ENCODE measurements at regions not wholly inside any gene's neighbourhood (a gene's known extent, or its start where the extent isn't known, plus 50 kb on each side); places are given as distances from the start of the nearest gene placed in this dataset.

DNA sequence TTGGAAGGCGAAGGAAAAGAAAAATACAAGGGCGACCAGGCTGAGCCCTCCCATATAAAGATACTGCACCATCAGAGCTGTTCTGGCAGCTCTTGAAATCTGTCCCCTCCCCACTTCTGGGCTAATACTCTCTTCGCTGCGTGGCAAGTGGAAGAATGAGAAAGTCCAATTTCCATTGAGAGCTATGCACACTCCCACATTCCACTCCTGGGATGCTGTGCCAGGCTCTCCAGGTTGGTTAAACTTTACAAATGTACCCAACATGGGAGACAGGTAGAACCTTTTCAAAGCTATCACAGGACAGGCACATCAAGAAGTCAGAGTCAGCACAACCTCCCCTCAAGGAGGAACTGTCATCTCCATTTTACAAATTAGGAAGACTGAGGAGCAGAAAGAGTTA is 465.0 kb downstream of the SHQ1 start:
- peaks cover 17% of the 10 kb centered on the region for H3K4me1 ChIP-seq (replicated peaks)
- no peak overlapping the region for H3K4me3 ChIP-seq
- DNase-seq (ENCODE audit: low read depth in 1 of 2, low spot score in 2 of 2) = no peak
- H3K9me3 ChIP-seq (replicated peaks) = no peaks in the 10 kb centered on the region
- H3K27ac ChIP-seq = no peak overlapping the region
- no peaks in the 10 kb centered on the region for H3K27me3 ChIP-seq (replicated peaks)
- H3K36me3 ChIP-seq = peaks cover 9% of the 10 kb centered on the region

DNA sequence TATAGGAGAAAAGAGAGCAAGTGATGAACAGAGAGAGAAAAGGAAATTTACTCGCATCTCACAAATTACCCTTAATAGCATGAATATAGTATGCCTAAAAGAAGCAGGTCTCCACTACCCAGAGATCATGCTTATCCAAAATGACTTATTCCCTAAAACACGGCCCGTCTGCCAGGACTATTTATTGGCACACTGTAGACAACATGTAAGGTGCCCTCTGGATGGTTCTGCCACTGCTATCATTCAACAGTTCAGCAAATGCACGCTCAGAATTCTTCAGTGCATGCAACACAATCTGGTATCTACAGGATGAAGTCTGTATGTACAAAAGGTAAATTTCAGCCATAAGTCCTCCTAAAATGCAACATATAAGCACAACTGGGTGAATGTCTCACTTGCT is 465.8 kb downstream of the SHQ1 start:
- H3K4me1 ChIP-seq (replicated peaks) = peaks cover 17% of the 10 kb centered on the region
- H3K27me3 ChIP-seq (replicated peaks) = no peaks in the 10 kb centered on the region
- no peak for DNase-seq (ENCODE audit: low read depth in 1 of 2, low spot score in 2 of 2)
- peaks cover 14% of the 10 kb centered on the region for H3K36me3 ChIP-seq
- H3K27ac ChIP-seq = no peak overlapping the region
- H3K9me3 ChIP-seq (replicated peaks) = no peaks in the 10 kb centered on the region
- no peak overlapping the region for H3K4me3 ChIP-seq

DNA sequence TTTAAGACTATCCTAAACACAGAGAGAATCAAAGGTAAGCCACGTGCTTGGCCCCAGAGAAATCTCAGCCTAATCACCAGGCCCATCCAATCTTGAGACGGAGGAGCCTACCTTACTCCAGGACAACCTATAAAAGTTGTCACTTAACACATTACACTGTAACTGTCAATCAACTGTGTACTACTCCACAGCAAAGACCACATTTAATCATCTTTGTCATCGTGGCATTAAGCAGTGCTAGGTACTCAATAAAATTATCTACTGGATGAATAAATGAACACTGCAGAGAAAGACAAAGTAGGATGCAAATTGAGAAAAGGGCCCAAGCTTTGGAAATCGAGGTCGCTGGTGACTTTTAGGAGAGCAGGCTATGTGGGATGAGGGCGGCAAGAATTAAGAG is 466.7 kb downstream of the SHQ1 start:
- Histone ChIP-seq H3K9me3 (replicated peaks) (no peaks in the 10 kb centered on the region), H3K36me3 (peaks cover 22% of the 10 kb centered on the region), H3K4me3 (no peak overlapping the region), H3K27ac (no peak overlapping the region), H3K4me1 (replicated peaks) (peaks cover 17% of the 10 kb centered on the region), H3K27me3 (replicated peaks) (no peaks in the 10 kb centered on the region)
- no peak for DNase-seq (ENCODE audit: low read depth in 1 of 2, low spot score in 2 of 2)

DNA sequence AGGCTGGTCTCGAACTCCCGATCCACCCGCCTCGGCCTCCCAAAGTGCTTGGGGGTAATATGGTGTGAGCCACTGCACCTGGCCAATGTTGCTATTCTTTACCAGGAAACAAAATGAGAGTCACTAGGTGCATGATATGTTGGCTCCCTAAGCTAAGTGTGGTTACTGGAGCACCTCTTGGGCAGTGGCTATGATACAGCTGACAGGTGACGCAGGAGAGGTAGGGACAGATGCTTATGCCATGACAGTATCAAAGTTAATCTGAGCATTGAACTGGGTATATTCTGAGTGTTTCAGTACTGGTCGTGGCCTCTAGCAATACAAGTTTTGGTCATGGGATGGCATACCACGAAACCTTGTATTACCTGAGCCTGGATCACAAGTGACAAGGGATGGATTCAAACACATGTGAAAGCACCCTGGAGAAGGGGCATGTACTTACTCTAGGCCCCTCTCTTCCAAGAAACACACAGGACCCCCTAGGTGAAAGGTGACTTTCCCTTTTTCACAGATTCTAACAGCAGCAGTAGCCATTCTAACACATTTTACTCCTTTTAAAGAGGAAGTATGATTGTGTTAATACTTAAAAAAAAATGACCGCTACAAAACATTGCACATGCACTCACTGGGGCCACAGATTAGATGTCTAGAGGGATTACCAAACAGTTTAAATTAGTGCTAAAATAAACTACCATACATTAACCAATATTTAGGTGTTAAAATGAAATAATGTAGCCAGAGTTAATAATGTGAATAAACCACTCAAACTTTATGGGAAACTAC is 467.3 kb downstream of the SHQ1 start:
- Histone ChIP-seq H3K27me3 (replicated peaks) (no peaks in the 10 kb centered on the region), H3K9me3 (replicated peaks) (no peaks in the 10 kb centered on the region), H3K4me3 (no peak overlapping the region), H3K36me3 (peaks cover 27% of the 10 kb centered on the region), H3K4me1 (replicated peaks) (peaks cover 17% of the 10 kb centered on the region), H3K27ac (peak overlapping the region; percentile 25; the same call in 1 of the 2 replicates)
- no peak for DNase-seq (ENCODE audit: low read depth in 1 of 2, low spot score in 2 of 2)

DNA sequence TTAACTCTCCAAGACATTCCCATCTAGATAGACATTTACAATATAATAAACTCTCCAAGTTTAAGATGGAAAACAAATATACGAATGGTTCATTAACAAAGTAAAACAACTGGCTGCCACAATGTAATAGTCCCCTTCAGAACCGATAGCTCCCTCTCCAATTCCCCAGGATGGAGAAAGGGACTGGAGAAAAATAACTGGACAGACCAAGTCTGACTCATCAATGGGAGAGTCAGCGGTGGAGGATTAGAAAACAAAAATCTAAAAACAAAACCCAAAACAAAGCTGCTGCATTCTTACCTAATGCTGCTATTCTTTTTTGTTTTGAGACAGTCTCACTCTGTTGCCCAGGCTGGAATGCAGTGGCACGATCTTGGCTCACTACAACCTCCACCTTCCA is 468.1 kb downstream of the SHQ1 start:
- no peak overlapping the region for H3K4me3 ChIP-seq
- H3K9me3 ChIP-seq (replicated peaks) = no peaks in the 10 kb centered on the region
- H3K4me1 ChIP-seq (replicated peaks) = peaks cover 17% of the 10 kb centered on the region
- peaks cover 31% of the 10 kb centered on the region for H3K36me3 ChIP-seq
- no peaks in the 10 kb centered on the region for H3K27me3 ChIP-seq (replicated peaks)
- H3K27ac ChIP-seq = peak overlapping the region; percentile 43
- DNase-seq (ENCODE audit: low read depth in 1 of 2, low spot score in 2 of 2) = peak in 1 of 2 experiments; percentile 71

DNA sequence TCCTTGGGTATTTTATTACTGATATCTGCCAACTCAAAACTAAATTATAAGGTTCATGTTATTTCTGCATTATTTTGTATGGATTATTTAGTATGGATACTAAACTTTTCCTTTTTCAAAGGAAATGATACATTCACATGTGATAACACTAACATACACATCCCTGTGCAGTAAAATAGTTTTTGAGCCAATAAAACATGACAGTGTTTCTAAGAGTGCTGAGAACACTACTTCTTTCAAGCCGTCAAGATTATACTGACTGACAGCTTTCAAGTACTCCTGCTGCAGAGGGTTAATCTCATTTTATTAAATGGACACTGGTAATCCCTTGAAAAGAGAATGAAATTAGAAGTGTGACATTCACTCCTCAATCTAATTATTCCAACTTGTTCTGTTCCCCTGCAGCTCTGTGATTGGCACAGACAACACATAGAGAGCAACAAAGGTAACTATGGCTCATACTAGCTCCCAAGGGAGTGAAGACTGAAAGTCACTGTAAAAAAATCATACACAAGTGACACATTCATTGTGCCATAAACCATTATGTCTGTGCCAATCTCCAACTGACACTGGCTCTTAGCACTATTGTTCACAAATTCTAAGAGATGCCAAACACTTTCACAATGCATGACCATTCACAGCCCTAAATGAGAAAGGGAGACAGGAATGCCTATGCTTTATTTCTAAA is 468.6 kb downstream of the SHQ1 start:
- Histone ChIP-seq H3K9me3 (replicated peaks) (no peaks in the 10 kb centered on the region), H3K27me3 (replicated peaks) (no peaks in the 10 kb centered on the region), H3K4me1 (replicated peaks) (peaks cover 17% of the 10 kb centered on the region), H3K36me3 (peaks cover 31% of the 10 kb centered on the region), H3K27ac (peak overlapping the region; percentile 43), H3K4me3 (no peak overlapping the region)
- no peak for DNase-seq (ENCODE audit: low read depth in 1 of 2, low spot score in 2 of 2)

DNA sequence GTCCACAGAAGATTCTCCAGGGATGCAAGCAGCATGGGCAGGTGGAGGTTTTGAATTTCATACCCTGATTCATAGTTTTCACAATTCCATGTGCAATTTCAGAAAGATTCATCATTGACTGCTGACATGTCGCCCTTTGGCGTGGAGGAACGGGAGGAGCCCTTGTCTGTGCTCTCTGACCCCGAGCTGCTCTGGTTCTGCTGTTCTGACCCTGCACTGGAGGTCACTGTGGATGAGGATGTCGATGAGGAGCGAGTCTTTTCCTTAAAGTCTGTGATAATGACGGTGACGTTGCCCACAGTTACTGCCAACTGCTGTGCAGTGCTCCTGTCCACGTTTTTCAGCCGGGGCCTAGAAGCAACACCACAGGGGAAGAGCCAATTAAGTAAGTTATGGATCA is 470.0 kb downstream of the SHQ1 start:
- peaks cover 17% of the 10 kb centered on the region for H3K4me1 ChIP-seq (replicated peaks)
- H3K4me3 ChIP-seq = no peak overlapping the region
- H3K9me3 ChIP-seq (replicated peaks) = no peaks in the 10 kb centered on the region
- DNase-seq (ENCODE audit: low read depth in 1 of 2, low spot score in 2 of 2) = no peak
- H3K36me3 ChIP-seq = peaks cover 31% of the 10 kb centered on the region
- H3K27ac ChIP-seq = no peak overlapping the region
- H3K27me3 ChIP-seq (replicated peaks) = no peaks in the 10 kb centered on the region

DNA sequence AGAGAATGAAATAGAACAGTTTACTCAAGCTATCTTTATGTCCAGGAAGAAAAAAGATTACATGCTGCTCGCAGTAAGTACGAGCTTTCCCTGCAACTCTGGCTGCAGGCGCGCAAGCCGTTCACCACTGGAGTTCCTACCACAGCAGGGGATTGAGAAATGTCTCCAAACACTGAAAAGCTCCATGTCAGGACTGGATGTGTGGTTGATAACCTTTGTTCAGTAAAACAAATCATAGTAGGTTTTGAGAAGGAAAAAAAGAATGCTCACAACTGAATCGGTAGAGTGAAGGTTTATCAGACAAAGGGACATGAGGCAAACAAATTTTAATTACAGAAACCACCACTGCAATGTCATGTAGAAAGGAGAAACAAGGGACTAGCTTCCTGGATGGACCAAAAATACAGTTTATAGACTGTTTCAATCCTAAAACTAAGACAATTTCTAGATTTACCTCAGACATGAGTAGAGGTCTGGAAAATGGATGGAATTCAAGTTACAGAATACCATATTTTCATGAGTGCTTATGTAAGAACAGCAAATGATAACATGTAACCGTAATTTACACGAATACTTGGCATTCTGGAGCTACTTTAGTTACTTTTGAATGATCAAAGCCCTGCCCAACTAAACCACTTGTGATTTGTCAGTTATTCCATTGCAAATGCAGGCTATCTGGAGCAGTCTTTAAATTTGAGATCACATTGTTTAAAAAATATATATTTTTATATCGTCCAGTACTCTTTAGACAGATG is 471.1 kb downstream of the SHQ1 start:
- H3K36me3 ChIP-seq = peaks cover 31% of the 10 kb centered on the region
- peaks cover 17% of the 10 kb centered on the region for H3K4me1 ChIP-seq (replicated peaks)
- no peaks in the 10 kb centered on the region for H3K27me3 ChIP-seq (replicated peaks)
- no peak overlapping the region for H3K4me3 ChIP-seq
- no peak for DNase-seq (ENCODE audit: low read depth in 1 of 2, low spot score in 2 of 2)
- H3K27ac ChIP-seq = no peak overlapping the region
- H3K9me3 ChIP-seq (replicated peaks) = no peaks in the 10 kb centered on the region

DNA sequence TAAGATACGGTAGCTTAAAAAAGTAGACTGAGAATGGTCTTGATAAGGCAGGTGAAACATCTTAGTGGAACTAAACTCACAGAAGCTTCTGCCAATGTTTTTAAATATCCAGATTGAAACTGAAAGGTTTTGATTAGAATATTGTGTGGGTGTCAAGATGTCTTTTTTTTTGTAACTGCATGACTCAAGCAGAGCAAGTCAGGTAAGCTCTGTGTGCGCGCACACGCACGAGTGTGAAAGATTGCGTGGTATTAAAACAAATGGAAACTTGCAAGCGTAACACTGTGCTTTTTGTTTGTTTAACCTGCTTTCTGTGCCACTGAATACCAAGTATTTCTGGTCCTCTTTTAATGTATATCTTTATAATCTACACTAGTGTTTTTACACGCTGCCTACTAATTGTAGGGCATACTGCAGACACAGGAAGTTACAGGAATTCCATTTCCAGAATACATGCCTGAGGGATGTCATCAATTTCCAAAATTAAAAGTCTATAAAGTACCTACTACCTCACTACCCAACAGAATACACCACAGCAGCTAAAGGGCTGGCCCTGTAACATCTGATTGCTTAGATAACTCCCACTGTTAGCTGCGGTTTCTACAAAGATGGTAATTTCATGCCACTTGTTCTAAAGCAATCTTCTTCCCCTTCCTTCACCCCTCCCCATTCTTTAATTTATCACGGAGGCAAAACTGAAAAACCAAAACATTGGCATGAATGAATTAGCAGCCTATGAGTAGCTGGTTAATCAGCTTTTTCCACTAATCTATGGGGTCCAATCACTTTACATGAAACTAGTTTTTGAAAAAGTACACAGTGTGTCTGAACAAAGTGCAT is 472.8 kb downstream of the SHQ1 start:
- Histone ChIP-seq H3K9me3 (replicated peaks) (no peaks in the 10 kb centered on the region), H3K4me3 (no peak overlapping the region), H3K4me1 (replicated peaks) (peaks cover 12% of the 10 kb centered on the region), H3K36me3 (peaks cover 31% of the 10 kb centered on the region), H3K27me3 (replicated peaks) (no peaks in the 10 kb centered on the region), H3K27ac (no peak overlapping the region)
- DNase-seq (ENCODE audit: low read depth in 1 of 2, low spot score in 2 of 2) = no peak

DNA sequence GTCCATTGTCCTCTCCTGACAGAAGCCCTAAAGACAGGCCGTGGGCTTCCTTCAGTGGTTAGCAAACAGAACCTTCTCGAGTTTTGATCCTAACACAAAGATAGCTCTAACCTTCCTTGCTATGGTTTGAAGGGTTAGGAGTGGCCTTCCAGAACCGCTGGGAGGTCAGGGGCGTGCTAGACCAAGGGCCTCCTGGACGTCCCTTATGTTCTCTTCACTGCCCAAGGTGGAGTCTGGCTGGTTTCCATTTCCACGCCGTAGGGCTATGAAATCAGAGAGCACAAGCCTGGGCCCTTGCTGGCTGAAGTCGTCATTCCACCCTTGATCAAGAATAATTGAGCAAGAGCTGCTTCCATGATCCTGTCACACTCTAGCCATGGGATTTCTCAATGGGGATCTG is 475.1 kb downstream of the SHQ1 start:
- no peaks in the 10 kb centered on the region for H3K9me3 ChIP-seq (replicated peaks)
- no peaks in the 10 kb centered on the region for H3K27me3 ChIP-seq (replicated peaks)
- no peak for DNase-seq (ENCODE audit: low read depth in 1 of 2, low spot score in 2 of 2)
- no peaks in the 10 kb centered on the region for H3K4me1 ChIP-seq (replicated peaks)
- no peak overlapping the region for H3K4me3 ChIP-seq
- no peak overlapping the region for H3K27ac ChIP-seq
- peaks cover 20% of the 10 kb centered on the region for H3K36me3 ChIP-seq

DNA sequence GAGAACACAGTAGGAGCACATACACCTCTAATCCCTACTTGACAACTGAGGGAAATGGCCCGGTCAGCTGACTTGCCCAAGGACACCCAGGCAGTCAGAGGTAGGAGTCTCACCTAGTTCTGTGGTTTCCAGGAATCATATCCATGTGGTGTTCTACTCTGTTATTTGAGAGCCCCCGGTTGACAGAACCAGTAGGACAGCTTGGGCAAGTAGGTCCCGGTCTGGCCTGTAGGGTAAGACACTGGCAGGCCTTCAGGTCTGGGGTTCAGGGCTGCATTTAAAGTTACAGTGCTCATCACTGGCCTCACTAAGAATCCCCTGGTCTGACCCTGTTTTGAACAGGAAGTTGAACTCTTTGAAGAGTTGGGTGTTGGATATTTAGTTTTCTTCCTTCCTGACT is 476.1 kb downstream of the SHQ1 start:
- H3K36me3 ChIP-seq = peaks cover 14% of the 10 kb centered on the region
- DNase-seq (ENCODE audit: low read depth in 1 of 2, low spot score in 2 of 2) = no peak
- no peaks in the 10 kb centered on the region for H3K27me3 ChIP-seq (replicated peaks)
- H3K4me1 ChIP-seq (replicated peaks) = no peaks in the 10 kb centered on the region
- H3K4me3 ChIP-seq = no peak overlapping the region
- H3K27ac ChIP-seq = no peak overlapping the region
- no peaks in the 10 kb centered on the region for H3K9me3 ChIP-seq (replicated peaks)

DNA sequence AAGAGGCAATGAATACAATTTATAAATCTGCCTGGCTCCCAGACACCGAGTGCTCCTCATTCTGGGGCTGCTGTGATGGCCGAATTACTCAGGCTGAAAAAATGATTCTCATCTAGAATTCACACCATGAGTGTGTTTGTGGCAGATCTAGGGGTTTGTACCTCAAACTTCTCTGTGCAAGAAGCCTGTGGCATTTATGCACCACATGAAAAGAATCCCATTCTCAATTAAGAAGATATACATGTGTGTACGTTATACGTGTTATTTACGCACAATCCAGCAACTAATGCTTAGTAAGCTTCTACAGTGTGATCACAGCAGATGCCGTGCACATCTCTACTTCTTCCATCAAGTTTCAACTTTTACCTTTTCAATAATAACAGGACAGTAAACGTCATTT is 476.8 kb downstream of the SHQ1 start:
- Histone ChIP-seq H3K4me1 (replicated peaks) (no peaks in the 10 kb centered on the region), H3K4me3 (no peak overlapping the region), H3K9me3 (replicated peaks) (no peaks in the 10 kb centered on the region), H3K27me3 (replicated peaks) (no peaks in the 10 kb centered on the region), H3K36me3 (peaks cover 7% of the 10 kb centered on the region), H3K27ac (no peak overlapping the region)
- DNase-seq (ENCODE audit: low read depth in 1 of 2, low spot score in 2 of 2) = no peak

DNA sequence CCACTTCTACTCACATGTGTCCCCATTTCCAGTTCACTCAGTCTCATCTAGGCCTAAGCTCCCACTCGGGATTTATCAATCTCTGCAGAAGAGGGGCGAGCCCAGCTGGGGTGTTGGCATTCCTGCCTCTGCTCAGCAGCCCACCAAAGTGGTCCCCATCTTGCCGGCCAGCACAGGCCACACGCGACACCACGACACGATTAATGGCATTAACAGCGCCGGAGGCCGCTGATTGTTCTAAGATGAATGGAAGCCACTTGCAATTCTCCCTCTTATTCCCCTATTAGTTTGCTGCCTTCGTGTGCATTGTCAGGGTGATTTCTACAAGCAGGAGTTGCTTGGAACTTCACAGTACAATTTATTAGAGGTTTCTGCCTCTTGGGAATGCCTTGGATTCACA is 477.3 kb downstream of the SHQ1 start:
- no peaks in the 10 kb centered on the region for H3K4me1 ChIP-seq (replicated peaks)
- peaks cover 4% of the 10 kb centered on the region for H3K36me3 ChIP-seq
- no peak overlapping the region for H3K4me3 ChIP-seq
- H3K27ac ChIP-seq = no peak overlapping the region
- no peaks in the 10 kb centered on the region for H3K9me3 ChIP-seq (replicated peaks)
- no peak for DNase-seq (ENCODE audit: low read depth in 1 of 2, low spot score in 2 of 2)
- no peaks in the 10 kb centered on the region for H3K27me3 ChIP-seq (replicated peaks)

Data from SJSA1 (cell line).